Esophagus muscularis mucosa (tissue), 4 donors: ENCODE measurements at regions not wholly inside any gene's neighbourhood (a gene's known extent, or its start where the extent isn't known, plus 50 kb on each side); places are given as distances from the start of the nearest gene placed in this dataset.

Source experiments
- DNase-seq: peaks from one replicate; pipeline ENCODE4 v3.0.0-alpha.2; 2017; ENCODE audit errors: extremely low spot score
- H3K27ac ChIP-seq, 4 donors: fragments of 200-600 bp; sonication (generic); replicated peaks in 1 of 4; 1 replicate in 3 of 4; 2 replicates in 1 of 4; pipeline ENCODE4 v1.5.1; 2016 to 2019; ENCODE audit warnings: mild to moderate bottlenecking in 1 of 4
- H3K27me3 ChIP-seq, 4 donors: fragments of 200-600 bp; sonication (generic); one replicate each; pipeline versions ENCODE4 v1.5.1 to v1.6.0; 2016 to 2019
- H3K36me3 ChIP-seq, 4 donors: fragments of 200-600 bp; sonication (generic); one replicate each; pipeline ENCODE4 v1.5.1; 2016 to 2019
- H3K4me1 ChIP-seq, 4 donors: fragments of 200-600 bp; sonication (generic); one replicate each; pipeline ENCODE4 v1.5.1; 2016 to 2019
- H3K4me3 ChIP-seq, 4 donors: fragments of 200-600 bp; sonication (generic); 1 replicate in 2 of 4; 2 replicates in 2 of 4; pipeline ENCODE4 v1.5.1; 2016 to 2019; ENCODE audit warnings: mild to moderate bottlenecking in 4 of 4, moderate library complexity in 1 of 4
- H3K9me3 ChIP-seq, 4 donors: fragments of 200-600 bp; sonication (generic); 1 replicate in 3 of 4; 2 replicates in 1 of 4; pipeline ENCODE4 v1.5.1; 2016 to 2019
- CTCF ChIP-seq, 3 experiments: fragments of 200-600 bp in 2 of 3; fragments of 450-650 bp in 1 of 3; sonication (generic) in 2 of 3; IDR thresholded peaks; one replicate each; pipeline ENCODE4 v1.5.1; 2017 to 2019; ENCODE audit warnings: antibody characterized with exemption in 3 of 3, mild to moderate bottlenecking in 2 of 3, moderate library complexity in 1 of 3
- EP300 ChIP-seq: sonication (generic); formaldehyde crosslinking; IDR thresholded peaks from one replicate; pipeline ENCODE4 v1.6.1; 2017; ENCODE audit warnings: antibody characterized with exemption
- POLR2A ChIP-seq: fragments of 450-650 bp; IDR thresholded peaks from one replicate; pipeline ENCODE4 v1.6.1; 2017; ENCODE audit warnings: antibody characterized with exemption, moderate library complexity, mild to moderate bottlenecking, low read depth
- POLR2AphosphoS5 ChIP-seq, 2 donors: sonication (generic); formaldehyde crosslinking; IDR thresholded peaks; one replicate each; pipeline ENCODE4 v1.6.1; 2017; ENCODE audit warnings: antibody characterized with exemption in 2 of 2
- WGBS: methylation state at CpG from one replicate; pipeline ENCODE4 v1.1.5; 2018; 5-methylcytosine and 5-hydroxymethylcytosine counted together
- intact Hi-C: fragments of 100-400 bp; cut with DNase I; formaldehyde crosslinking; loops from one replicate; pipeline ENCODE4 v1.15.1; 2023

- TF ChIP-seq EP300 (no peak), CTCF (IDR thresholded peaks at IDR 0.05) (no peak), POLR2A (no peak), POLR2AphosphoS5 (IDR thresholded peaks at IDR 0.05) (no peak)
- DNase-seq = no peak
- no peaks in the 10 kb centered on the region for H3K4me1 ChIP-seq
- H3K27me3 ChIP-seq = no peaks in the 10 kb centered on the region
- intact Hi-C loops = no loop called here
- H3K9me3 ChIP-seq = no peaks in the 10 kb centered on the region
- 82% methylated on average over 5 of the region's 5 CpGs for WGBS
- no peaks in the 10 kb centered on the region for H3K36me3 ChIP-seq
- no peak overlapping the region for H3K4me3 ChIP-seq
- no peak overlapping the region for H3K27ac ChIP-seq
Observed at GRCh38 chr21:16046656-16047330, 317.0 kb downstream of the USP25 start.

DNA sequence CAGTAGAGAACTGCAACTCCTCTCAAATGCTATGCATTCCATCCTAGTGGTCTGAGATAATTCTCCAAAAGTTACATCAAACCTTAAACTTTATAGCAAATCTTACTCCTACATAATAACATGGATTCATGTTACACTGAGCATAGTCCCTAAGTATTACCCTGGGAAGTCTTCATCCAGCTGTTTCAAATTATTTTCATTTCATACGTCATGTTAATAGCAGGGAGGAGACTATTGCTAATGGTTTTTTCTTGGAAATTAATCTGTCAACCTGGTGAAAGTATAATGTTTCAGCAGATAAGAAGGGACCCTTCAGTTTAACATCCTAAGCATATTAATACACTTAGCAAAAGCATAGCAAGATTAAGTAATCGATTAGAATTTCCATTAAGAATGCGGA is 318.1 kb downstream of the USP25 start:
- Histone ChIP-seq H3K36me3 (no peaks in the 10 kb centered on the region), H3K27ac (no peak overlapping the region), H3K9me3 (no peaks in the 10 kb centered on the region), H3K4me3 (no peak overlapping the region), H3K4me1 (no peaks in the 10 kb centered on the region), H3K27me3 (no peaks in the 10 kb centered on the region)
- TF ChIP-seq POLR2AphosphoS5 (IDR thresholded peaks at IDR 0.05) = no peak
- TF ChIP-seq POLR2A = no peak
- no peak for TF ChIP-seq CTCF (IDR thresholded peaks at IDR 0.05)
- TF ChIP-seq EP300 = no peak
- 82% methylated on average over 3 of the region's 3 CpGs for WGBS
- intact Hi-C loops = no loop called here
- DNase-seq = no peak

DNA sequence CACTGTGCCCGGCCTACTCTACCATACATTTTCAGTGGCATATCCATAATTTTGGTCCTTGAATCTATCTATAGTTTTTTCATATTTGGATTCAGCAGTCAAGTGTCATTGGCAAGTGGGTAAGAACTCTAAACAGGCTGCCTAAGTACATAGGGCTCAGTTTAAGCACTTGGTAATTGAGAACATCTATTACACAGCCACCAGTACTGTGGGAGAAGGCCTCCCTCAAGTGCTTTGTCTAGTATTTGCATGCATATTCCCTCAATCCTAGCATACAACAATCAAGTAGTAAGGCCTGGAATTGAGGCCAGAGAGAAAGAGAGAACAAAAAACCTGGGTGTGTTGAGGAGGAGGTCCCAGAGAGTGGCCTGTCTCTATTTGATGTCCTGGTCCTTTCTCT is 325.2 kb downstream of the USP25 start:
- 85% methylated on average over 1 of the region's 1 CpG for WGBS
- H3K27me3 ChIP-seq = no peaks in the 10 kb centered on the region
- H3K27ac ChIP-seq = no peak overlapping the region
- no peak for TF ChIP-seq CTCF (IDR thresholded peaks at IDR 0.05)
- no peak for TF ChIP-seq EP300
- TF ChIP-seq POLR2A = no peak
- TF ChIP-seq POLR2AphosphoS5 (IDR thresholded peaks at IDR 0.05) = no peak
- intact Hi-C loops = no loop called here
- H3K9me3 ChIP-seq = no peaks in the 10 kb centered on the region
- no peak overlapping the region for H3K4me3 ChIP-seq
- no peaks in the 10 kb centered on the region for H3K4me1 ChIP-seq
- no peaks in the 10 kb centered on the region for H3K36me3 ChIP-seq
- no peak for DNase-seq

DNA sequence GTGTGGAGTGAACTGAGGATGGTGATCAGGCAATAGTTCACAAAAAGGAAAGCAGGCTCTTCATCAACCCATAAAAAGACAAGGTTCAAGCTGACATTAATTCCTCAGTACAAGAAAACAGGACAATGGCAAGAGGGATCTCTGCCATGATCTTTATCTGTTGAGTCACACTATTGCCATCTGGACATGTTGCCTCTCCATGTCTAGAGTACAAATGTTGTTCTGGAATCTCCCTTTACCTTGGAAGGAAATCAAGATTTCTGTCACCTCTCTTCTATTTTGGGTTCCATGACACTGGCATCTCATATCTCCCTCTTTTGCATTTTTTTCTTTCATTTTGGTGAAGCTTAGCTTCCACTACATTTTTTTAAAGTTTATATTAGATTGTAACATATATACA is 329.1 kb downstream of the USP25 start:
- TF ChIP-seq EP300 = no peak
- no peak for TF ChIP-seq POLR2A
- TF ChIP-seq POLR2AphosphoS5 (IDR thresholded peaks at IDR 0.05) = no peak
- TF ChIP-seq CTCF (IDR thresholded peaks at IDR 0.05) = no peak
- Histone ChIP-seq H3K36me3 (no peaks in the 10 kb centered on the region), H3K27me3 (no peaks in the 10 kb centered on the region), H3K4me3 (no peak overlapping the region), H3K4me1 (no peaks in the 10 kb centered on the region), H3K27ac (no peak overlapping the region), H3K9me3 (no peaks in the 10 kb centered on the region)
- intact Hi-C loops = no loop called here
- no peak for DNase-seq

GRCh38 chr21:16059981-16060380 is 330.2 kb downstream of the USP25 start:
- no peaks in the 10 kb centered on the region for H3K9me3 ChIP-seq
- H3K4me1 ChIP-seq = no peaks in the 10 kb centered on the region
- no peak for TF ChIP-seq POLR2AphosphoS5 (IDR thresholded peaks at IDR 0.05)
- no peak for TF ChIP-seq POLR2A
- intact Hi-C loops = no loop called here
- no peaks in the 10 kb centered on the region for H3K27me3 ChIP-seq
- DNase-seq = no peak
- H3K36me3 ChIP-seq = no peaks in the 10 kb centered on the region
- WGBS = 89% methylated on average over 4 of the region's 4 CpGs
- H3K4me3 ChIP-seq = no peak overlapping the region
- no peak overlapping the region for H3K27ac ChIP-seq
